HG03097 (cell line): ENCODE measurements at regions not wholly inside any gene's neighbourhood (a gene's known extent, or its start where the extent isn't known, plus 50 kb on each side); places are given as distances from the start of the nearest gene placed in this dataset.

Source experiments
- ATAC-seq: cut with Tn5 transposase; IDR thresholded peaks from one replicate; pipeline ENCODE4 v1.9.1; 2021; ENCODE audit not compliant: unreplicated experiment, low FRiP score

DNA sequence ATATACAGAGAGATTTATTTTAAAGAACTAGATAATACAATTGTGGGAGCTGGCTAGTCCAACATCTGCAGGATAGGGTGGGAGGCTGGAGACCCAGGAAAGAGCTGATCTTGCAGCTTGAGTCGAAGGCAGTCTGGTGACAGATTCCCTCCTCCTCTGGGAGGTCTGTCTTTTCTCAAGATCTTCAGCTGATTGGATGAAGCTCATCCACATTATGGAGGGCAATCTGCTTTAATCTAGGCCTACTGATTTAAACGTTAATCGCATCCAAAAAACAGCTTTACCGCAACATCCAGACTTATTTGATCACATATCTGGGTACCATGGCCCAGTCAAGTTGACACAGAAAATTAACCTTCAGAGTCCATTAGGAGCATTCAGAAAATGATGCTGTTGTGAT is 168.1 kb downstream of the ATPSCKMT start:
- ATAC-seq = no peak

DNA sequence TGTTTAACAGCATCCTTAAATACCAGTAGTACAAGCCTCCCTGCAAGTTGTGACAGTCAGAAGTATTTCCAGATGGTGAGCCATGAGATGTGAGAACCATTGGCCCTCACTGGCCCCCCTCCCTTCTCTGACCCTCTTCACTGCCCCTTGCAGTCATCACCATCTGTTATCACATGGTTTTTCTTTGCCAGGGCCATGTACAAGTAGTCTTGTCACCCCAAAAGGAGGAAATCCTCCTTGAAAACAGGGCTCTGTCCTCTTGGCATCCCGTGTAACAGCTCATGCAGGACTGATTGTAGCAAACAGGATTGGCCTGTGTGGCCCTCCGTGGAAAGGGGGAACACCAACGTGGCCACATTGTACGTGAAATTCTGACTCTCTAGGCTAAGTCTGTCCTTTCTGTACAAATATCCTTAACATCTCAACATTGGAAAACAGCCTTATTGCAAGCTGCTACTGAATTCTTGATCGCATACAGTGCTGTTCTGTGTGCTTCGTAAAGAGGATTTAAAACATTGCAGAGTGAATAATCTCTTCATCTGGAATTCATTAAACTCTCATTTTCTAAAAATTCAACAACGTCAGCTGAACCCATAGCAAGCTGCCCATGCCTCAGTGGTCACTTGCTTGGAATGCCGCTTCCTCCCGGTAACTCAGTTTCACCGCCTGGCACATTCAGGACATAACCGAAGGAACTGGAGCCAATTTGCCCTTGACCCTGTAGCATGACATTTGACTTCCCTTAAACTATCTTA is 171.7 kb downstream of the ATPSCKMT start:
- ATAC-seq = no peak

DNA sequence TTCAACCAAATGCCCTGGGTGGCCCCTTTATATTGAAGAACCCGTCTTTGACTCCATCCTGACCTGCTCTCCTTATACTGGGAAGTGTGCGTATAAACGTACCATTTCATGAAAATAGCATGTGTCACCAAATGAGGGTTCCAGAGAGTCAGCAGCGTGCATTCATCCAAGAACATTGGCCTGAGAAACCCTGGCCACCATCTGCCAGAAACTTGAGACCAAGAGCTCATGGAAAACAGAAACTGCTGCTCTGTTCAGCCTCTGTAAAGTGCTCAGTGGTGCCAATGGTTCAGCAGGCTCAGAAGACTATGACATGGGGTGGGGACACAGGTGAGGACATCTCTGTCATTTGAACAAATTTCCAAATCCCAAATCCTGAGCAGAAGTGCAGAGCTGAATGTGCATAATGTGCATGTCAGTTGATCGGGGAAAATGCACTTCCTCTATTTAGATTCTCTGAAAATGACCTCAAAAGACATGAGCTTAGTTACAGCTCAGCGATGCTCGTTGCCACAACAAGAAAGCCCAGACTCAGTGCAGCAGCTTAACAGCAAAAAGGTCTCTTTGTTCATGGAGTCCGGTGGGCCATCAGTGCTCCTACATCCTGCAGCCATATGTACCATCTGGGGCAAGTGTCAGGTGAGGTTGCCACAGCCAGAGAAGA is 176.1 kb downstream of the ATPSCKMT start:
- ATAC-seq = no peak

DNA sequence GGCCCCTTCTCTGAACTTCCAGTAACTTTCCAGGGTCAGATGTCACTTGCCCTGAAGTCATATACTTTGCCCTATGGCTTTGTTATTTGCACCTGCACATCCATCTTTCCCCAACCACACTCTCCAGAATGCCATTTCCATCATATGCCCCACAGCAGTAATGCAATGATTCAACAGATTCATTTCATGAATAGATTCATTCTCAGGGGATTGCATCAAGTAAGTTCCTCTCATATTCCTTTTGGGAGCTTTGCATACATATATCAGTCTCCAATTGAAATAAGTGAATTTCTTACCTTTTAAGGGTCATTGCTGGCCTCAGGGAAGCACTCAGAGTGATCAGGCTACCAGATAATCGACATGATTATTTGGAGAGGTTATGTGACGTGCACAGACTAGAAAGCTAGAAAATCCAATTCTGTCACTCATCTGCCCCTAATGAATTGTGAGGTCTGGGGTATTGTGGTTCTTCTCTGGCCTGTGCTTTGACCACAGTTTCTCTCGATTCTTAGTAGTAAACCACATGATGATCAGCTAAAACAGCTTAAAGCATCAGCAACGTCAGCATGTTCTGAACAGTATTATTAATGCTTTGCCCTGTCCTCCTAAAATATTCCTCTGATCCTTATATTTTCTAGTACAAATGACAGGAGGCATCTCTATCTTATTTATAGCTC is 179.9 kb downstream of the ATPSCKMT start:
- ATAC-seq = no peak

DNA sequence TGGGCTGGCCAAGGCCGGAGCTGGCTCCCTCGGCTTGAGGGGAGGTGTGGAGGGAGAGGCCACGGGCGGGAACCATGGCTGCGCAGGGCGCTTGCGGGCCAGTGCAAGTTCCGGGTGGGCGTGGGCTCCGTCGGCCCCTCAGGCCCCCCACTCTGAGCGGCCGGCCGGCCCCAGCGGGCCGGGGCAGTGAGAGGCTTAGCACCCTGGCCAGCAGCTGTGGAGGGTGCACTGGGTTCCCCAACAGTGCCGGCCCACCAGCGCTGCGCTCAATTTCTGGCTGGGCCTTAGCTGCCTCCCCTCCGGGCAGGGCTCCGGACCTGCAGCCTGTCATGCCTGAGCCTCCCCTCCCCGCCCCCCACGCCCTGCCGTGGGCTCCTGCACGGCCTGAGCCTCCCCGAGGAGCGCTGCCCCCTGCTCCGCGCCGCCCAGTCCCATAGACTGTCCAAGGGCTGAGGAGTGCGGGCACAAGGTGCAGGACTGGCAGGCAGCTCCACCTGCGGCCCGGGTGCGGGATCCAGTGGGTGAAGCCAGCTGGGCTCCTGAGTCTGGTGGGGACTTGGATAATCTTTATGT is 184.2 kb downstream of the ATPSCKMT start:
- no peak for ATAC-seq

DNA sequence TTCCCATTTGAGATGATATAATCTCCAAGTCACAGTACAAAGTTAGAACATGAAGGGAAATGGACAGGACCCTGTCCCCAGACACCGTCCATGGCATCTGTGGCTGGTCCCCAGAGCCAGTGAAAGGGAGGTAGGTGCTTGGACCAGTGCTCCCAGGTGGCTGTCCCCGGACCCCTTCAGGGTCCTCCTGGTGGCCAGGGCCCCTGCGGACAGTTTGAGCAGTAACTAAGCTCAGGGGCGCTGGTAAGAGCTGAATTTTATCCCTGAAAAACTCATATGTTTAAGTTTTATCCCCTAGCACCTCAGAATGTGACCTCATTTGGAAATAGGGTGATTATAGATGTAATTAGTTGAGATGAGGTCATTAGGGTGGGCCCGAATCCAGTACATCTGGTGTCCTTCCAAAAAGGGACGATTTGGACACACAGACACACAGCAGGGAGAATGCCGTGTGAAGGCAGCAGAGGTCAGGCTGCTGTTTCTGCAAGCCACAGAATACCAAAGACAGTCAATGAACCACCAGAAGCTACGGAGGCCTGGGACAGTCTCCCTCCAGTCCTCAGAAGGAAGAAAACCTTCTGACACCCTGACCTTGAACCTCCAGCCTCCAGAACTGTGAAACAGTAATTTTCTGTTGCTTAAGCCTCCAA is 185.0 kb downstream of the ATPSCKMT start:
- ATAC-seq = no peak

DNA sequence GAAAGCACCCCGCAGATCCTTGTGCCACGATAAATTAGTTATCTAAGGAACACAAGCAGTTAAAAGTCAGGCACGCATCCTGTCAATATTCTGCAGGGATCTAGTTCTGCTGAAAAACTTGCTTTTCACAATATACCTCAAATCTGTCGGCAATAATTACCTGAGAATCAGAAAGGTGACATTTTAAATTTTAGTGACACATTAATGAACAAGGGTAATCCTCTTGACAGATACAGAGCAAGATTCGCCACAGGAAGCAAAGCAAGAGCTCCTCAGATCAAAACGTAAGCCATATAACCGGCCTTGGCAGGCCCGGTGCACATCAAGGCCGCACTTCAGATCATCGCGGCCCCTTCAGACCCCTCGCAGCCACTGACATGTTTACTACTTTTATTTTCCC is 185.7 kb downstream of the ATPSCKMT start:
- ATAC-seq = no peak

DNA sequence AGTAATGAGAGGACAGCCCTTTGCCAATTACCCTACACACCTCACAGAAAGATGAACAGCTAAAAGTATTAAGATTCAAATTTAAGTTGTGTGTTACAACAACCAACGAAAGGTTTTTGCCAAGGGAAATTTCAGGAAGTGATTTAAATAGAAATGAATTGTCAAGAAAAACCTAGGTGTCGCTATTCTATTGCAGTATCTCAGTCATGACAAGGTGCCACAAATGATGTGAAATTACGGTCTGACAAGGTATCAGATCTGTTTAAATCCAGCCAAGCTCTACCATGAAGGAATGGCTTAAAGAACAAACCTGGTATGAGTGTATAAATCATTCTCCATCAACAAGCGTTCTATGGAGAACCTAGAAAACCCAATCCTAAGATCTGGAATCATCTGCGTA is 189.7 kb downstream of the ATPSCKMT start:
- no peak for ATAC-seq

DNA sequence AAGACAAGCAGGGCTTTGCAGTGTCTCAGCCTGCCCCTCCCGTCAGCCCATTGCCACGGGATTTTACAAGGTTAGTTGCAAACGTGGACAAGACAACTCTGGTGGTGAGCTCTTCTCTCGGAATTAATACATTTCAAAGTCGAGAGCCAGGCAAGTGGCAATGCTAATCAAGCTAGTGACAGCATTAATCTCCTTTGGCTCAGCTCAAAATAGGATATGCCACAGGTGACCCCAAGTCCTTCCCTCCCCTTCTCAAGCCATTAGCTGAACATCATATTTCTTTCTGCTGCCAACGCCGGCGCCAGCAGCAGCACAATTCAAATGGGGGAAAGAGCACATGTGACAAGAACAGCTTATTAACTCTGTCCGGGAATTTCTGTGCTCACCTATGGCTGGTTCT is 190.1 kb downstream of the ATPSCKMT start:
- ATAC-seq = no peak

DNA sequence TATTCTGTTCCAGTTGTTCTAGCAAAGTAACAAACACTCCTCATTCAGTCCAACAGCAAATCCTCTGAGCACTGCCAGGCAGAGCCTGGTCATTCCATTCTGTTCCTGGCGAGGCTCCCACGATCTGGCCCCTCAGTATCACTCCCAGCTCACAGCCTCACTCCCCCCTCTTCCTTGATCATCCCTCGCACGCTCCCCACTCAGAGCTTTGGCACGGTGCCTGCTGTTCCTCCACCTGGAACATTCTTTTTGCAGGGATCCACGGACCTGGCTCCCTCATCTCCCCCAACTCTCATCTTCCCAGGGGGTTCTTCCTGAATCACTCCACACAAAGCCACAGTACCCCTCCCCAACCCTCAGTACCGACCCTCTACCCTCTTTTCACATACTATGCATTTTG is 192.3 kb downstream of the ATPSCKMT start:
- ATAC-seq = no peak

DNA sequence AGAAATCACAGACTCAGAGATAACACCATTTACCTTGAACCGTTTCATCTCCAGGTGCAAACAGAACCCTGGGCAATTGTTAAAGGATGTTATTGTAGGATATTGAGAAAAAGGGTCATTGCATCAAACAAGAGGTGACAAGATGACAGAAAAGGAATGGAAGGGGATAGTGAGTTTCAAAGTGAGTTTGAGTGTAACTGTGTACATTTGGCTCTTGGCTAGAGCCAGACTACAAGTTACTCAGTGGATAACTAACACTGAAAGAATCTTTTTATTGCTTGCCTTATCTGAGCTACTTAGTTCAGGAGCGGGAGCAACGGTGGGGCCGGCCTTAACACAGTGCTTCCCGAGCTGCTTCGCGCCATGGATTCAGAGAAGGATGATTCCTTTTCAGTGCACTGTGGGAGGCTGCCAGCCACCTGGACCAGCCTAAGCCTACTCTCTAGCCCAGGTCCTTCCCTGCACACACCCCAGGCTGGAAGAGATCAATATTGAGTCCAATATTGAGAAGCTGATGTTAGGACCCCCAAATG is 193.4 kb downstream of the ATPSCKMT start:
- ATAC-seq = no peak

DNA sequence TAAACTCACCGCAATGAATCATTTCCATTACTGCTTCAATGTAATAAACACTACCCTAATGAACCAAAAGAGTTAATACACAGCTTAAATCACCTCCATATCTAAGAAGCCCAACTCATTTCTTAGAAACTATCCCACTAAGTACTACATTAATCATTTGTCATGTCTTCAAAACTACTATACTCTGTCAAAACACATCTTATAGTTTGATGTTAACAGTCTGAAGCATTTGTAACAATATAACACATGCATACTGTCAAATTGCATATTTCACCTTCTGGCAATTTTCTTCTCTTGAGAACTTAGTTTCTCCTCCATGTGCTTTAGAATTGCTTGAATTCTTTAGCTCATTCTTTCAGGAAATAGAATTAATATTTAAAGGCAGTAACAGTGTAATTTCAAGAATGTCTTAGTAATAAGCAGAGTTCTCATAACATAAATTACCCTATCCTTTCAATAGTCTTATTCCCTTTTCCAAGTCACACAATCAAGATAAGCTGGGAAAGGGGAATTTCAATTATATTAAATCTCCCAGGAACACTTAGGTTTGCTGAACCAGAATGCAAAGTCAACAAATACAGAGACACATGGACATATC is 199.7 kb downstream of the ATPSCKMT start:
- ATAC-seq = no peak

DNA sequence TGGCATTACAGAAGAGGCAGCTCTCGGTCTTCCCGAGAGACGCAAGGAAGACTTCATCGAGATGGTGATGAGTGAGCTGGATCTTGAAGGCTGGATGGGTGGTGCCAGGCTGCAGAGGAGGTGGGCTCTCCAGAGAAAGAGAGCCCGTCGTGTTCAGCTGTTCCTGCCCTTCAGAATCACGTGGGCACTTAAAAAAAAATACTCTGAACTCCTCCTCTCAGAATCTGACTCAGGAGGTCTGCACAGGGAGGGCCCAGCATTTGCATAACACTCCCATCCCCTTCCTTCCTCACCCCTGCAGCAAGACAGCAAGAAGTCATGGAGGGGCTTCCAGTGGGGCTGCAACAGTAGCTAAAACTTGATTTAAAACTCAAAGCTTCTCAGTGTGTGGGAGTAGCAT is 203.0 kb downstream of the ATPSCKMT start:
- ATAC-seq = no peak

DNA sequence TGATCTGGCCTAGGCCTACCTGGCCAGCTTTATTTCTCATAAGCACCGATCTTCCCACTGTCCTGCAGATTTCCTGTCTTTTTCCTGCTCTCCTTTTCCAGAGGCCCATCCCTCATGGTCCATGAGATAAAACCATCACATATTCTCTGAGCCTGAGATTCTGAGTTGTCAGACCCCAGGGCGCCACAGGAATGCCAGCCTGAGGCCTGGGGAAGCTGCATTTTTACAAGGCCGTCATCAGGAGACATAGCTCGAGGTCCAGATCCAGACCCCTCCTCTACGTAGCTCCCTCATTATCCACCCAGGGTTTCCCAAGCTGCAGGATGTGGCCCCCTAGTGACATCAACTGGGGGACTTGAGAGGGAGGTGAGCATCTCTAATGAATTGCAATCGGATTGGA is 204.3 kb downstream of the ATPSCKMT start:
- ATAC-seq = no peak

DNA sequence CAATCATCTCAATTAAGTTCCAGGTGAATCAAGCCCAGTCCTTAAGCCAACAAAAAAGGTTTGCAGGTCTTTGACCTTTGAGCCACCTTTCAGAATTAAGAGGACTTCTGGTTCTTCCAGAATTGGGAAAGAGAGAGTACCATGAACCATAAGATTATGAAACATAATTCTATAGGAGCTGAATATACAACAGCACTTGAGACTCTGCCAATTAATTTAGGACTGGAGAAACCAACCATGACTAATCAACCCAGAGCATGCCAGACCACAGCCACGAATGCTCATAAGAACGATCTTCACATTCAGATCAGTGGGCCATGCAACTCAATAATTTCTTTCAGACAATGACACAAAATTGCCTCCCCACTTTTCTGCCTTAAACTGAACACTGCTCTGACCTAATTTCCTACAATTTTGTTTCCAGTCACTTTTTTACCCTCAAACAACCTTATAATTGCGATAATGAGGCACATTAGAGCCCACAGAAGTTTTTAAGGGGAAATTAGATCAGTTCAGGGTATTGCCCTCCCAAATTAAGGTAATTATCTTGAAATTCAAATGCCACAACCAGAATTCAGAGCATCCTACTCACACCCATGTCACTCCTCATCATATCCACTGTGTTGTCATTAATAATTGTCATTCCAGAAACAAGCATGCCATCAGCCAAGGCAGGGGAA is 213.4 kb downstream of the ATPSCKMT start:
- no peak for ATAC-seq

DNA sequence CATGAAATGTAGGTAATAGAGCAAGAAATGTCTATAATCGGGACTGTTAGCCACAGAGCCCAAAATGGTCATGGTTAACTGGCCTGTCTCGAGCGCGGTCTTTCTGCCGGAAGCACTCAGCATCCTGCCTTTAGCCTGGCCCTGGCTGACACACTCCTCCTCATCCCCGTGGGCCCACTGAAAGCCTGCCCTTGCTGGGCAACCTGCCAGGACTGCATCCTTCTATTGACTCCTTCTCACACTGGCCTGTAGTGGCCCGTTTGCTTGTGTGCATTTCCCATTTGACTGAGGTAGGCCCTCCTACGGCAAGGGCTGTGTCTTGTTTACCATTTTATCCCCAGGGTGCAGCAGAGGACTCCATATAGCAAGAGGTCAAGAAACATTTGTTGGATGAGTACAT is 215.7 kb downstream of the ATPSCKMT start:
- ATAC-seq = no peak

DNA sequence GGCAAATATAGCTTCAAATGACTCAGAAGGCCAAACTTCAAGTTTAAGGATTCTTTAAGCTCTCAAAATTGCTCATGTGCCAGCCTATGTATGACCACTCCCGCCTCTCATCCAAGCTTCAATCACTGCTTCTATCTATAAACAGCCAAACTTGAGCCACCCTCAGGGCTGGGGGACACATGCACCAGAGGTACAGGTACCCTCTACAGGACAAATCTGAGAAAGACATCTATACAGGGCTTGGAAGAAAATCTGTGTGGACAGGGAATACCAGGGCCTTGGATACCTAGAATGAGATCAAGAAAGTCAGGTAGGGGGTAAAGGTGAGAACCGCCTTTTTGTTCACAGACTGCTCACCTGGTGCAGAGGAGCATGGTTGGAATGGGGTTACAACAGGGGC is 217.9 kb downstream of the ATPSCKMT start:
- no peak for ATAC-seq

DNA sequence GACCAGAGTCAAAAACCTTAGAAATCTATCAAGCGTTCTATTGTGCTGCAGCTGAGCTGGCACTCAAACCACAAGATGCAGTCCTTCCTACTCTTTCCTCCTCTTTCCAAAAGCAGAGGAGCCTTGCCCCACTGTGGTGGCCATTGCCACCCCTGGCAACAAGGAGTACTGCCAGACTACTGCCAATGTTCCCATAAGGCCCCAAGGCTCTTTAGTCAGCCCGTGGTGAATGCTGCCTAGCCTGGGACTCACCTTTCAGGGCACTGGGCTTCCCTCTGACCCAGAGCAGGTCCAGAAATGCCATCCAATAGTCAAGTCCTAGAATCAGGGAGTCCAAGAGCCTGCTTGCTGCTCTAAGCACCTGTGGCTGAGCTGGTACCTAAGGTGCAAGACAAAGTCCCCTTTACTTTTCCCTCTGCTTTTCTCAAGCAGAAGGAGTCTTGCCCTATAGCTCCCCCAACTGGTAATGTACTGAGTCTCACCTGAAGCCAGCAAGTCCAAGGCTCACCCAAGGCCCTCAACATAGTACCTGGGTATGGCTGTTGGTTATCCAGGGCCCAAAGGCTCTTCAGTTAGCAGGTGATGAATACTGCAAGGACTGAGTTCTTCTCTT is 219.4 kb downstream of the ATPSCKMT start:
- no peak for ATAC-seq

DNA sequence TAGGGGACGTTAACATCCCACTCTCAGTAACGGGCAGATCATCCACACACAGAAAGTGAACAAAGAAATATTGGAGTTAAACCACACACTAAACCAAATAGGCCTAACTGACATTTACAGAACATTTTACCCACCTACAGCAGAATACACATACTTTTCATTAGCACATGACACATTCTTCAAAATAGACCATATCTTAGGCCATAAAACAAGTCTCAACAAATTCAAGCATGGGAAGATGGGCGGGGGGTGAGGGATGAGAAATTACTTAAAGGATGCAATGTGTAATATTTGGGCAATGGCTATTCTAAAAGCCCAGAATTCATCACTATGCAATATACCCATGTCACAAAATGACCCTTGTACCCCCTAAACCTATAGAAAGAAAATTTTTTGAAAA is 226.2 kb downstream of the ATPSCKMT start:
- no peak for ATAC-seq
